HG03108 (cell line): ENCODE measurements at regions not wholly inside any gene's neighbourhood (a gene's known extent, or its start where the extent isn't known, plus 50 kb on each side); places are given as distances from the start of the nearest gene placed in this dataset.
"Not testable (repeated sequence)": the region's sequence is repeated elsewhere in the genome, so short reads cannot be mapped to it uniquely, and the experiment has no call there.

Experiments
- ATAC-seq: cut with Tn5 transposase; IDR thresholded peaks from one replicate; pipeline ENCODE4 v1.9.1; 2021; ENCODE audit warnings: moderate library complexity; ENCODE audit not compliant: unreplicated experiment

- ATAC-seq = not testable (repeated sequence)
Observed at GRCh38 chr3:75579091-75579490, 85.0 kb upstream of the FRG2C start.

- not testable (repeated sequence) for ATAC-seq
Observed at GRCh38 chr3:75579536-75579935, 84.6 kb upstream of the FRG2C start.

GRCh38 chr3:75579981-75580782 lies 83.9 kb upstream of the FRG2C start:
- not testable (repeated sequence) for ATAC-seq

GRCh38 chr3:75582536-75582935 lies 81.6 kb upstream of the FRG2C start:
- ATAC-seq = not testable (repeated sequence)

GRCh38 chr3:75583116-75583515 lies 81.0 kb upstream of the FRG2C start:
- ATAC-seq = not testable (repeated sequence)

GRCh38 chr3:75587695-75588094 lies 76.4 kb upstream of the FRG2C start:
- not testable (repeated sequence) for ATAC-seq

GRCh38 chr3:75590382-75590781 lies 73.7 kb upstream of the FRG2C start:
- not testable (repeated sequence) for ATAC-seq

GRCh38 chr3:75604286-75604934 lies 59.7 kb upstream of the FRG2C start:
- ATAC-seq = not testable (repeated sequence)

GRCh38 chr3:75607996-75608395 lies 56.1 kb upstream of the FRG2C start:
- ATAC-seq = not testable (repeated sequence)

GRCh38 chr3:75609598-75609997 lies 54.5 kb upstream of the FRG2C start:
- not testable (repeated sequence) for ATAC-seq

- no peak for ATAC-seq
Observed at GRCh38 chr3:75610773-75611172, 53.4 kb upstream of the FRG2C start.

GRCh38 chr3:75611724-75612460 lies 52.2 kb upstream of the FRG2C start:
- ATAC-seq = not testable (repeated sequence)
